ENCODE measurements at regions not wholly inside any gene's neighbourhood (a gene's known extent, or its start where the extent isn't known, plus 50 kb on each side); places are given as distances from the start of the nearest gene placed in this dataset.
"Not testable (repeated sequence)": the region's sequence is repeated elsewhere in the genome, so short reads cannot be mapped to it uniquely, and the experiment has no call there.

- no peak for ATAC-seq
- DNase-seq, result no peak
- intact Hi-C loops (cut with micrococcal nuclease), result no loop called here
Measured at GRCh38 chr5:32909207-32909606, 198.1 kb downstream of the NPR3 start.

GRCh38 chr5:32916648-32917047 lies 205.5 kb downstream of the NPR3 start:
- intact Hi-C loops (cut with micrococcal nuclease), result no loop called here
- DNase-seq (no peak), ATAC-seq (peak; percentile 60)

- DNase-seq (no peak), ATAC-seq (no peak)
- intact Hi-C loops (cut with micrococcal nuclease), result no loop called here
Measured at GRCh38 chr5:32928761-32929160, 217.6 kb downstream of the NPR3 start.

- DNase-seq; intact Hi-C loops (cut with micrococcal nuclease); ATAC-seq: not testable (repeated sequence)
Measured at GRCh38 chr5:32931438-32931837, 220.3 kb downstream of the NPR3 start.

- intact Hi-C loops (cut with micrococcal nuclease), result no loop called here
- DNase-seq (no peak), ATAC-seq (no peak)
Measured at GRCh38 chr5:32932241-32932935, 221.3 kb downstream of the NPR3 start.

- no peak for ATAC-seq
- DNase-seq, result no peak
- intact Hi-C loops (cut with micrococcal nuclease), result no loop called here
Measured at GRCh38 chr5:32933692-32934091, 222.6 kb downstream of the NPR3 start.

- no peak for ATAC-seq
- no peak for DNase-seq
- intact Hi-C loops (cut with micrococcal nuclease), result no loop called here
Measured at GRCh38 chr5:32934529-32934928, 223.4 kb downstream of the NPR3 start.

- DNase-seq, result no peak
- ATAC-seq, result no peak
Measured at GRCh38 chr5:32935283-32935682, 224.2 kb downstream of the NPR3 start.

GRCh38 chr5:32936329-32936728 lies 225.2 kb downstream of the NPR3 start:
- DNase-seq, result no peak
- intact Hi-C loops (cut with micrococcal nuclease), result no loop called here
- ATAC-seq, result peak; percentile 32

More at GRCh38 chr5:32935283-32935682, 224.2 kb downstream of the NPR3 start:
- intact Hi-C loops (cut with micrococcal nuclease), result no loop called here

GRCh38 chr5:32942225-32942989 lies 231.3 kb downstream of the NPR3 start:
- DNase-seq, result no peak
- no peak for ATAC-seq
- intact Hi-C loops (cut with micrococcal nuclease), result no loop called here

GRCh38 chr5:32949286-32949970 lies 238.3 kb downstream of the NPR3 start:
- DNase-seq (no peak), ATAC-seq (no peak)
- intact Hi-C loops (cut with micrococcal nuclease), result no loop called here

GRCh38 chr5:32951003-32951402 lies 239.9 kb downstream of the NPR3 start:
- intact Hi-C loops (cut with micrococcal nuclease), result no loop called here
- peak; percentile 93 for ATAC-seq
- DNase-seq, result peak; percentile 30

- no peak for ATAC-seq
- no peak for DNase-seq
- intact Hi-C loops (cut with micrococcal nuclease), result no loop called here
Measured at GRCh38 chr5:32951878-32952277, 240.8 kb downstream of the NPR3 start.

- DNase-seq; ATAC-seq; intact Hi-C loops (cut with micrococcal nuclease): not testable (repeated sequence)
Measured at GRCh38 chr5:32952421-32952820, 241.3 kb downstream of the NPR3 start.

- no peak for DNase-seq
- no peak for ATAC-seq
- intact Hi-C loops (cut with micrococcal nuclease), result no loop called here
Measured at GRCh38 chr5:32953694-32954093, 242.6 kb downstream of the NPR3 start.

- DNase-seq (no peak), ATAC-seq (no peak)
- intact Hi-C loops (cut with micrococcal nuclease), result no loop called here
Measured at GRCh38 chr5:32955814-32956213, 244.7 kb downstream of the NPR3 start.

- intact Hi-C loops (cut with micrococcal nuclease), result no loop called here
- no peak for ATAC-seq
Measured at GRCh38 chr5:32960340-32961058, 249.4 kb downstream of the NPR3 start.

GRCh38 chr5:32961059-32961415 lies 249.9 kb downstream of the NPR3 start:
- no peak for ATAC-seq
- intact Hi-C loops (cut with micrococcal nuclease), result no loop called here

More at GRCh38 chr5:32960340-32961058, 249.4 kb downstream of the NPR3 start:
- no peak for DNase-seq

GRCh38 chr5:32964261-32964660 lies 253.1 kb downstream of the NPR3 start:
- intact Hi-C loops (cut with micrococcal nuclease), result no loop called here
- no peak for ATAC-seq
- DNase-seq, result no peak

More at GRCh38 chr5:32961059-32961415, 249.9 kb downstream of the NPR3 start:
- DNase-seq, result no peak

GRCh38 chr5:32973646-32974045 lies 262.5 kb downstream of the NPR3 start:
- intact Hi-C loops (cut with micrococcal nuclease), result no loop called here
- ATAC-seq (no peak), DNase-seq (no peak)
